Gastroesophageal sphincter (tissue), 3 donors: ENCODE measurements at regions not wholly inside any gene's neighbourhood (a gene's known extent, or its start where the extent isn't known, plus 50 kb on each side); places are given as distances from the start of the nearest gene placed in this dataset.

Experiments
- CTCF ChIP-seq, 4 experiments: fragments of 200-600 bp in 2 of 4; fragments of 450-650 bp in 2 of 4; sonication (generic) in 1 of 4; IDR thresholded peaks; one replicate each; pipeline ENCODE4 v1.5.1; 2017 to 2019; ENCODE audit warnings: antibody characterized with exemption in 4 of 4, mild to moderate bottlenecking in 2 of 4, moderate library complexity in 2 of 4
- POLR2A ChIP-seq, 2 donors: fragments of 450-650 bp; IDR thresholded peaks; one replicate each; pipeline ENCODE4 v1.6.1; 2017; ENCODE audit warnings: antibody characterized with exemption in 2 of 2, mild to moderate bottlenecking in 2 of 2, moderate library complexity in 1 of 2

- TF ChIP-seq CTCF (IDR thresholded peaks at IDR 0.05) (no peak), POLR2A (IDR thresholded peaks at IDR 0.05) (no peak)
These were observed 68.0 kb upstream of the CTNNA1 start for GRCh38 chr5:138685193-138685745.
